ENCODE measurements at regions not wholly inside any gene's neighbourhood (a gene's known extent, or its start where the extent isn't known, plus 50 kb on each side); places are given as distances from the start of the nearest gene placed in this dataset.

GRCh38 chr13:79781829-79782540, 301.0 kb downstream of the NDFIP2 start:
- no peak overlapping the region for H3K4me3 ChIP-seq (ENCODE audit: low read depth, low read length)
- no peak for DNase-seq (ENCODE audit: low read depth)

GRCh38 chr13:79780240-79780639, 299.3 kb downstream of the NDFIP2 start:
- no peak for DNase-seq (ENCODE audit: low read depth)
- TF ChIP-seq CTCF (IDR thresholded peaks at IDR 0.05; ENCODE audit: control insufficient read depth, extremely low read depth, insufficient read depth) = no peak
- no peak overlapping the region for H3K4me3 ChIP-seq (ENCODE audit: low read depth, low read length)

More at GRCh38 chr13:79781829-79782540, 301.0 kb downstream of the NDFIP2 start:
- no peak for TF ChIP-seq CTCF (IDR thresholded peaks at IDR 0.05; ENCODE audit: control insufficient read depth, extremely low read depth, insufficient read depth)

GRCh38 chr13:79779761-79780160, 298.8 kb downstream of the NDFIP2 start:
- no peak for TF ChIP-seq CTCF (IDR thresholded peaks at IDR 0.05; ENCODE audit: control insufficient read depth, extremely low read depth, insufficient read depth)
- no peak overlapping the region for H3K4me3 ChIP-seq (ENCODE audit: low read depth, low read length)
- DNase-seq (ENCODE audit: low read depth) = no peak

GRCh38 chr13:79778741-79779460, 297.9 kb downstream of the NDFIP2 start:
- TF ChIP-seq CTCF (IDR thresholded peaks at IDR 0.05; ENCODE audit: control insufficient read depth, extremely low read depth, insufficient read depth) = no peak
- H3K4me3 ChIP-seq (ENCODE audit: low read depth, low read length) = no peak overlapping the region
- no peak for DNase-seq (ENCODE audit: low read depth)

GRCh38 chr13:79777504-79777903, 296.5 kb downstream of the NDFIP2 start:
- DNase-seq (ENCODE audit: low read depth) = no peak
- no peak for TF ChIP-seq CTCF (IDR thresholded peaks at IDR 0.05; ENCODE audit: control insufficient read depth, extremely low read depth, insufficient read depth)
- no peak overlapping the region for H3K4me3 ChIP-seq (ENCODE audit: low read depth, low read length)

- no peak for DNase-seq (ENCODE audit: low read depth)
- H3K4me3 ChIP-seq (ENCODE audit: low read depth, low read length) = no peak overlapping the region
- no peak for TF ChIP-seq CTCF (IDR thresholded peaks at IDR 0.05; ENCODE audit: control insufficient read depth, extremely low read depth, insufficient read depth)
Observed at GRCh38 chr13:79776531-79777295, 295.8 kb downstream of the NDFIP2 start.

All from LNCaP clone FGC (cell line).